Breast epithelium (tissue), 3 donors: ENCODE measurements at regions not wholly inside any gene's neighbourhood (a gene's known extent, or its start where the extent isn't known, plus 50 kb on each side); places are given as distances from the start of the nearest gene placed in this dataset.

ENCODE experiments used
- CTCF ChIP-seq, 3 donors: fragments of 450-650 bp; IDR thresholded peaks; one replicate each; pipeline ENCODE4 v1.5.1; 2016 to 2017; ENCODE audit warnings: antibody characterized with exemption in 3 of 3, mild to moderate bottlenecking in 3 of 3, moderate library complexity in 3 of 3
- POLR2A ChIP-seq: fragments of 450-650 bp; IDR thresholded peaks from one replicate; pipeline ENCODE4 v1.6.1; 2016; ENCODE audit warnings: antibody characterized with exemption, mild to moderate bottlenecking, moderate library complexity

GRCh38 chr12:78343657-78344056 lies 513.0 kb downstream of the NAV3 start:
- TF ChIP-seq POLR2A (no peak), CTCF (IDR thresholded peaks at IDR 0.05) (no peak)
